Activated CD4-positive, alpha-beta T cell treated with anti-CD3 and anti-CD28 coated beads, Interleukin-10, Interleukin-2, amounts not matched to agents 100 ng/mL and 50 ng/mL, durations not matched to agents 16 hours and 8 hours (primary cell): ENCODE measurements at regions not wholly inside any gene's neighbourhood (a gene's known extent, or its start where the extent isn't known, plus 50 kb on each side); places are given as distances from the start of the nearest gene placed in this dataset.

Experiments
- DNase-seq: peaks from one replicate; pipeline ENCODE4 v3.0.0-alpha.2; 2020

- peak; percentile 58 for DNase-seq
These were observed 906.0 kb downstream of the VRK1 start for GRCh38 chr14:97703006-97703760.

DNA sequence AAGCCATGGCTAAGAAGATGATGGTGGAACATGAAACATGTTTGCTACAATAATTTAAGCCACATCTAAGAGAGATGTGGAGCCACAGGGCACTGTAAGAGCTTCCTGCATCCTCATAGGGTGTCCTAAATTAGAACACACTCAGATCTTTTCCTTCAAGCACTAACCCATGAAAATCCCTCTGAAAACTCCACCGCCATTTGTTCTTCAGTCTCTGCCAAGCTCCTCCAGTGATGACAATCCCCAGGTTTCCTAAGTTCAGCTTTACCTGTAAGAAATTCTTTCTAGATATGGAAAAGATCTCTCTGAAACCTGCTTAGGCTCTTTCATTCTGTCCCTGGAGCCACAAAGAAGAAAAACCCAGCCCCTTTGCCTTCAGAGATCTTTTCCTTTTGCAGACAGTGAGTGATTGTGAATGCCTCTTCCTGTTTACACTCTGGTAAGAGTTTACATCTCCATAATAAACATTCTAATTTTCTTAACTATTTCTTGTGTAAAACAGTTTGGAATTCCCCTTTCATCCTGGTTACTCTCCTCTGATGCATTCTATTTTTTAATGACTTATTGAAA, 907.2 kb downstream of the VRK1 start:
- no peak for DNase-seq

DNA sequence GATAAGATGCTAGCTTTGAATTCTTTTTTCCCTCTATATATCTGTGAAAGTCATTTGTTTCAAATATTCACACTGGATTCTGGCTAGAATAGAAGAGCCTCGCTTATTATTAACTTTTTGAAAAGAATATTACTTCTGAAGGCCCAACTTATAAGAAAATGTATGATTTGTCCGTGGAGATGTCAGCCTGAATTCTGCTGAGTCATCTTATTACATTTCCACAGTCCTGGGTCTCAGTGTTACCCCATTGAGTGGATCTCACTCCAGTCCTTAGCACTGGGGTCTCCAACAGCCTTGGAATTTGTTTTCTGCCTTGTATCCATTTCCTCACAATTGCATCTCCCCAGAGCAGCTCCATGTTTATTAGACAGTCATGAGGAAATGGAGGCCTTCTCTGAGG, 907.9 kb downstream of the VRK1 start:
- DNase-seq, result no peak

GRCh38 chr14:97705976-97706375, 908.8 kb downstream of the VRK1 start:
- peak; percentile 37 for DNase-seq

- DNase-seq, result peak; percentile 23
These were observed 909.6 kb downstream of the VRK1 start for GRCh38 chr14:97706819-97707218.

- peak; percentile 59 for DNase-seq
These were observed 910.4 kb downstream of the VRK1 start for GRCh38 chr14:97707603-97708002.

DNA sequence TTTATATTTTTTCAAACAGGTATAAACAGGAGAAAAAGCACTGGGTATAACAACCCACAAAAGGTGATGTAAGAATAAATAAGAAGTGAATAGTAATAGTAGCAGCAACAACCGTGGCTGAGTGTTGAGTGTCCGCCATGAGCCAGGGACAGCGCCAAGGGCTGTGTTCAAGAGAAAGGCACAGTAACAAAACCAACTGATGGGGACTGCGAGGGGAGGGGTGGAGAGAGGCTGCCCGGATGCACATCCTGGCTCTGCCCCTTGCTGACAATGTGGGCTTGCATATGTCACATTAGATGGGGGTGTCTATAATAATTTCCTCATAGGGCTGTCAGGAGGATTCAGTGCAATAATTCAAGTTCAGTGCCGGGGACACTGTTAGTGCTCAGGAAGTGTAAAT, 912.4 kb downstream of the VRK1 start:
- DNase-seq, result no peak

- no peak for DNase-seq
These were observed 913.5 kb downstream of the VRK1 start for GRCh38 chr14:97710726-97711125.

DNA sequence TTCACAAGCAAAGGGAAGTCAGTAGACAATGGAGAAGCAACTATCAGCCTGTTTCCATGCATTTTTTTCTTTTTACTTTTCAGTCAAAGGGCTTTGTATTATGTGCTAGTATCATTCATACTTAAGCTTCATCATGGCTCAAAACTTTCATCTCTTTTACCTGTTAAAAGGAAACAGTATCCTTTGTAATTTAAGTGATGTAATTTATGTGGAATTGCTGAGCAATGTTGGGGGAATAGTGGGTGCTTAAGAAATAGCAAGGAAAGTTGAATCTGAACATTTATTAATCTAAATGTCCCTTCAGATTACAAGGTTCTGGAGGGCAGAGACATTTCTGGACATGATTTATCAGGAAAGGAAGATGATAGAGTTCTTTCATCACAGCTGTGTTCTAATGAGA, 915.3 kb downstream of the VRK1 start:
- no peak for DNase-seq

DNA sequence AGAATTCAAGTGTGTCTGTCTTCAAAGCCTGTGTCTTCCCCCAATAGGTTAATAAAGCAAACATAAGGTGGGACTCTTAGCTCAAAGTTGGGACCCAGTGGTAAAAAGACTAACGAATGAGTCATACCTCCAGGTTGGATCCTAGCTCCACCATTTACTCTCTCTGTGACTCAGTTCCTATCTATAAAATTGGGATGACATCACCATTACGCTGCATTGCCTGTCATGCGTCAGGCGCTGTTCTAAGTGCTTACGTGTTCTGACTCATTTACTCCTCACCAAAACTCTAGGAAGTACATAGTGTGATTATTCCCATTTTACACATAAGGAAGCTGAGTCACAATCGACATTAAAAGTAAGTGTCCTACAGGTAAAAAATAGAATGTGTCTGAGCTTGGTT, 915.8 kb downstream of the VRK1 start:
- peak; percentile 45 for DNase-seq

- DNase-seq, result no peak
These were observed 921.8 kb downstream of the VRK1 start for GRCh38 chr14:97718886-97719442.

DNA sequence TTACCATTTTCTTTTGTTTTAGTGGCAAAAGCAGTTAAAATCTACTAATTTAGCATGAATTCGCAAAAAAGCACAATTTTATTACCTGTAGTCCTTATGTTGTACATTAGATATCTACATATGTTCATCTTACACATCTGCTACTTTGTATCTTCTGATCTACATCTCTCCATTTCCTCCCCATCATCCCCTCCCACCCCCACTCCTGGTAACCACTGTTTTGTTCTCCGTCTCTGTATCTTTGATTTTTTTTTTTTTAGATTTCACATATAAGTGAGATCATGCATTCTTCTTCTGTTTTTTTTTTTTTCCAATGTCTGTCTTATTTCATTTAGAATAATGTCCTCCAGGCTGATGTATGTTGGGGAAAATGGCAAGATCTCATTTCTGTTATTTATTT, 922.7 kb downstream of the VRK1 start:
- DNase-seq, result no peak

- DNase-seq, result no peak
These were observed 926.2 kb downstream of the VRK1 start for GRCh38 chr14:97723351-97723750.

GRCh38 chr14:97723819-97724218, 926.6 kb downstream of the VRK1 start:
- DNase-seq, result no peak

DNA sequence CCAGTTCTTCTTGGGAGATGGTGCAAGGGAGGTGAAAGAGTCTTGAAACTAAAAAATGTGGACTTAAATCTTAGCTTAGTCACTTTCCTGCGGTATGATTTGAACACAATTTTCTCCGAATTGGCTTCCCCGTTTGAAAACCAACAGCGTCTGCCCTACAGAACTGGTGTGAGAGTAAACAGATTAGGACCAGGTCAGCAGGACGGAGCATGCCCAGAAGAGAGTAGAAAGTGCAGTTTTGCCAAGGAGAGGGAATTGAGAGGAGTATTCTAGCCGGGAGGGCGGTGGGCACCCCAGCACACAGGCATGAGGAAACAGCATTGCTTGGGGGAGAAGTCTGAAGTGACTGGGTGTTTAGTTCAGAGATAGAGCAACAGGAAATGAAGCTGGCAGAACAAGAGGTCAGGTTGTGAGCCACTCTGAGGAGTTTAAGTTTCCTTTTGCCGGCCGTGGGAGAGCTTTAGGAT, 927.1 kb downstream of the VRK1 start:
- peak; percentile 66 for DNase-seq

DNA sequence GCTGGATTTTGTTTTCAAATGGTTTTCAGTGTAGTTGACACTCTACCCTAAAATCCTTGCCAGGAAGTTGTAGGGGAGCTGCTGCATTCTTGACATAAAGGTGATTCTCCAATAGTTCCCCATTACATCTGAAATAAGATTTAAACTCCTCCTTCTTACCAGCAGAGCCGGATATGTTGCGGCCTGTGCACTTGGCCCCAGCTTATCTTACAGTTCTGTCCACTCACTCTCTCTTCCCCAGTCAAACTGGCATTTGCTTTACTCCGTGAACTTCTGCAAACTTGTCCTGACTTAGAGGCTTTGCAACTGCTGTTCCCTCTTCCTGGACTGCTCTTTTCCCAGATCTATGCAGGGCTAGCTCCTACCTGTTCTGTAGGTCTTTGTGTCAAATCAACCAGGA, 929.5 kb downstream of the VRK1 start:
- DNase-seq, result no peak

GRCh38 chr14:97730706-97731105, 933.5 kb downstream of the VRK1 start:
- DNase-seq, result no peak

DNA sequence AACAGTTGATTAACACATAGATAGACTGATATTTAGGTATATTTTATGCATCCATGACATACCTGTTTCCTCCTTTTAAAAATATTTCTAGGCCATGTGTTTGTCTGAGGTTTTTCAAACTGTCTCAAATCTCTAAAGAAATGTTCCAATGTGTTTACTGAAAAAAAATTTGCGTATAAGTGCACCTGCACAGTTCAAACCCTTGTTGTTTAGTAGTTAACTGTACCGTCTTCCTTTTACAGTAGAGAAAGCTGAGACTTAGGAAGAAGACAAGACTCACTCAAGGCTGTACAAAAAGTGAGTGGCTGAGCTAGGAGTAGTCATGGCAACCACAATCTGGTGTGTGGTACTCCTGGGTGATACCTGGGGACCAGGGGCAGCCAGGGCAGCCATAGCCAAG, 934.6 kb downstream of the VRK1 start:
- DNase-seq, result no peak

- no peak for DNase-seq
These were observed 950.1 kb downstream of the VRK1 start for GRCh38 chr14:97747316-97747715.

- DNase-seq, result no peak
These were observed 951.4 kb downstream of the VRK1 start for GRCh38 chr14:97748616-97749015.

DNA sequence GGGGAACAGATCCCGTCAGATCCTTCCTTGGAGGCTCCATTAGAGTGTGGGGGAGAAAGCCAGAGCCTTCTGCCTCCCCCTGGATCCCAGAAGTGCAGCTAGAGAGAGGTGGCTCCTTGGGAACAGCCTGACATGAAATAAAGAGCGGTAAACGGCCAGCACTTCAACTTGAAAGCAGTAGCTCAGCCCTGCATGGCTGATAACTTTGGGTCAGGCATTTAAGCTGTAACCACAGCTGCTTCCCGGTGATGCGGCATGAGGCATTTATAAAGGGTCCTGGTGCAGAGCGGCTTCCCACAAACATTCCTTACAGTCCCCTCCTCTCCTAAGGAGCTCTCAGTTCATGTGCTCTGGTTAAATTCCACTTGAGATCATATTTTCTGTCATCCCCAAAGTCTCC, 960.3 kb downstream of the VRK1 start:
- DNase-seq, result no peak

- DNase-seq, result no peak
These were observed 962.9 kb downstream of the VRK1 start for GRCh38 chr14:97760050-97760449.

DNA sequence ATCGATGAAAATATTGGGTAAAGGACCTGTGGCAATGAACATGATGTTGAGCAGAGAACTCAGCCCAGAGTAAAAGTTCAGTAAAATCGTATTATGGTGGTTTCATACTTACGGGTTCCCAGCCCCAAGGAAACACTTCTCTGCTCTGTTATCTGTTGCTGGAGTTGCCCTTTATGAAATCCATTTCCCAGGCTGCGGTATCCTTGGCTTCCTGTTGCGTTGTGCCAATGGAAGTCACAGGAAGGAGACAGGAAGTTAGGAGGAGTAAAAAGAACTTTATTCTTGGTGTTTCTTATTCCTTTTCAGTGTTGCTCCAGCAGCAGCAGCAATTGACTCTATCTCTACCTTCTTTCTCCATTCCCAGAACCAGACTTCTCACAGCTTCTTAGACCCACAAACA, 965.2 kb downstream of the VRK1 start:
- no peak for DNase-seq

- no peak for DNase-seq
These were observed 974.3 kb downstream of the VRK1 start for GRCh38 chr14:97771340-97772045.
